ENCODE measurements at regions not wholly inside any gene's neighbourhood (a gene's known extent, or its start where the extent isn't known, plus 50 kb on each side); places are given as distances from the start of the nearest gene placed in this dataset.

DNA sequence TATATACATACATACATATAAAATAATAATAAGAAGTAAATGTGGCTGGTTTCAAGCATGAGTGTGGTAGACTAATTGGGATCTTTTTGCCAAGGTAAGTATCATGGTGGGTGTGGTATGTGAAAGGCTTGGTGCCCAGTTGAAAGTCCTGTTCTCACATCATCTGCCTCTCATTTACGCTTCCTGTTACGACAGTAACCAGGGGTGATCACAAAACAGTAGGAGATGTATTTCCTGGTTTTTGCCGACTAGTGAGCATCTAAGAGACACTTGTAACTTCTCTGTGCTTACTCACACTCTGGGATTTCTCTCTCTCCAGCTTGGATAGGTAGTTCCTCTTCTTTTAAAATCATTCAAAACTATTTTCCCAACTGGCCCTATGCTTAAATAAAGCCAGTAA is 1028.3 kb upstream of the NR2F2 start:
- Histone ChIP-seq H3K4me1 (ENCODE audit: insufficient read depth, low read length) (no peaks in the 10 kb centered on the region), H3K9ac (ENCODE audit: low read length) (no peak overlapping the region), H3K36me3 (ENCODE audit: insufficient read depth, low read length) (no peaks in the 10 kb centered on the region), H3K4me3 (ENCODE audit: low read depth in 1 of 2, low read length in 2 of 2) (no peak overlapping the region), H3K27ac (ENCODE audit: low read depth, low read length) (no peak overlapping the region), H3K9me3 (ENCODE audit: low read length) (no peaks in the 10 kb centered on the region), H3K27me3 (ENCODE audit: control insufficient read depth in 1 of 2, insufficient read depth in 2 of 2, low read length in 2 of 2) (no peaks in the 10 kb centered on the region)

DNA sequence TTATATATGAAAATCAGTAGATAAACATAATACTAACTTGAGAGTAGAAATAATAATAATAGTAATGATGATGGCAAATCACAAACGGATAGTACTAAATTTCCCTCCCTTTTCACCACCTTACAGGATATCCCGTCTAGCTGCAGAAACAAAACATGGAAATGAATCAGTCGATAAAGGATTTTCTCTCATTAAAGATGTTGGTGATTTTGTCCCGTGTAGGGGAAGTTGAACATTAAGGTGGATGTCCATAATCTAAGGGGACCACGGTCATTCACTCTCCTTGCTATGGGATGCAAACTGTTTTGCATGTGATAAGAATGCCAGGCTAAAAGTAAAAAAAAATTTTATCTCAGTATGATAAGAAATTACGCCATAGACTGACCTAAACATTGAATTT is 1027.7 kb upstream of the NR2F2 start:
- H3K4me1 ChIP-seq (ENCODE audit: insufficient read depth, low read length): no peaks in the 10 kb centered on the region
- H3K27ac ChIP-seq (ENCODE audit: low read depth, low read length): no peak overlapping the region
- H3K27me3 ChIP-seq (ENCODE audit: control insufficient read depth in 1 of 2, insufficient read depth in 2 of 2, low read length in 2 of 2): no peaks in the 10 kb centered on the region
- H3K36me3 ChIP-seq (ENCODE audit: insufficient read depth, low read length): no peaks in the 10 kb centered on the region
- no peak overlapping the region for H3K9ac ChIP-seq (ENCODE audit: low read length)
- H3K9me3 ChIP-seq (ENCODE audit: low read length): no peaks in the 10 kb centered on the region
- no peak overlapping the region for H3K4me3 ChIP-seq (ENCODE audit: low read depth in 1 of 2, low read length in 2 of 2)

DNA sequence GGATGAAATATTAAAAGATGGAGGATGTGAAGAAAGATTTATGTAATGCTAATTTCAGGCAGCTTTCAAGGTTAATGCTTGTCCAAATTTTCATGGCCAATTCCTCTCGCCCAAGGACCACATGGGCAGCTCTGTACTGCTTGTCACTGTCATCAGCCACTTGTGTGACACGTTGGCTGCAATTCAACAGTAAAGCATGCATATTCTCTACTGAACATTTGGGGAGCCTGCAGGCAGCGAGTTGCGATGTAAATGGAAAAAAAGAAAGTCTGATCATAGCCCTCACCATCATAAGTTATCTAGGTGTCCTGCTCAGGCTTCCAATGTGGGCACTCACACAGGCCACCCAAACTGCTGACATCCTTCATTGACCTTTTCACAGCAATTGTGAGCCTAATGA is 1026.8 kb upstream of the NR2F2 start:
- Histone ChIP-seq H3K27me3 (ENCODE audit: control insufficient read depth in 1 of 2, insufficient read depth in 2 of 2, low read length in 2 of 2) (no peaks in the 10 kb centered on the region), H3K4me3 (ENCODE audit: low read depth in 1 of 2, low read length in 2 of 2) (no peak overlapping the region), H3K9me3 (ENCODE audit: low read length) (no peaks in the 10 kb centered on the region), H3K27ac (ENCODE audit: low read depth, low read length) (peak overlapping the region; percentile 9), H3K4me1 (ENCODE audit: insufficient read depth, low read length) (no peaks in the 10 kb centered on the region), H3K36me3 (ENCODE audit: insufficient read depth, low read length) (no peaks in the 10 kb centered on the region), H3K9ac (ENCODE audit: low read length) (no peak overlapping the region)

DNA sequence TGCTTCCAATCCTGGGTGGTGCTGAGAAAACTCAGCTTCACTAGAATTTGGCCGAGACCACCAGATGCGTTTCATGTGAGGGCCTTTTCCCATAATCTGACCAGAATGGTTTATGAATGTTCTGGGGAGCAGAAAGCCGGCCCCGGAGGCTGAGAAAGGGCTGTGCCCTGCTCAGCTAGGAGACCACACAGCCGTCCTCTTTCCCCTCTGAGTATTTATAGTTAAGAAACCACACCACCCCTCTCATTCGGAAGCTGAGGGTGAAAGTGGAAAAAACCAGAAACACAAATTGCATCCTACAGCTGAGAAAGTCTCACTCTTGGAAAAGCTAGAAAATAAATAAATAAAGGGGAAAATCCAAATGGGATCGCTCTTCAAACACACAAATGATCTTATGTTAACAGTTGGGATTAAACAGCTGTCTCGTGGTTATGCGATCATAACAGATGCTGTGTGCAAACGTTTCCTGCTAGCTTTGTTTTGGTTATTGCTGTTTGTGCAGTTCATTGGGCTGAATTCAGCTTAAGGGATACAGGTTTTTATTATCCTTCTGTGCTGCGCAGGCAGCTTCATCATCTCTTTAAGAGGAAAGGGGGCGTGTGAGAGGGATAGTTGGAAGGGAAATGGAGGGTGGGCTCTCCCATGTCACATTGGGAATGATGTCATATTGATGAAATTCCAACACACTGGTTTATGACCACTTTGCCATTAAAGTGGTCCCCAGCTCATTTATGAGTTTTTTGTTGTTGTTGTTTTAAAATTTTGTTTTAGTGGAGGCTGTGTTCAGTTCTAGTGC is 1026.2 kb upstream of the NR2F2 start:
- Histone ChIP-seq H3K27me3 (ENCODE audit: control insufficient read depth in 1 of 2, insufficient read depth in 2 of 2, low read length in 2 of 2) (no peaks in the 10 kb centered on the region), H3K4me1 (ENCODE audit: insufficient read depth, low read length) (no peaks in the 10 kb centered on the region), H3K9me3 (ENCODE audit: low read length) (no peaks in the 10 kb centered on the region), H3K36me3 (ENCODE audit: insufficient read depth, low read length) (no peaks in the 10 kb centered on the region), H3K9ac (ENCODE audit: low read length) (no peak overlapping the region), H3K4me3 (ENCODE audit: low read depth in 1 of 2, low read length in 2 of 2) (no peak overlapping the region), H3K27ac (ENCODE audit: low read depth, low read length) (no peak overlapping the region)

DNA sequence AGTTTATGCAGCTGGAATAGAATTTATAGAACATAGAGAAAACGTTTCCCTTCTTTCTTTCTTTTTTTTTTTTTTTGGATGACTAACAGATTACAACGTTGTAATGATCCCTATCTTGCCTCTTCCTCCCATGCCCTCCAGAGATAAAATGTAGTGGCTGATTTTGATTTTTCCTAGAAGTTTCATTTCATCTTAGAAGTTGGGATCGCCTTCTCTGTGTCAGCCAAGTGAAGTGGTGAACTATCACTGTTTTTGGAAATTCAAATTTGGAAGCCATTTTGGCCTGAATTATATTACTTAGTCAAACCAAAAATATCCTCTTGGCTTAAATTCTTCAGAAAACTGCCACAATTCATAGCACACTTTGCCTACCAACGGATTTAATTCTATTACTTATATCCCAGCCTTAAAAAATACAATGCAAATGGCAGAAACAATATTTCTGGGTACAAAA is 1025.5 kb upstream of the NR2F2 start:
- no peaks in the 10 kb centered on the region for H3K27me3 ChIP-seq (ENCODE audit: control insufficient read depth in 1 of 2, insufficient read depth in 2 of 2, low read length in 2 of 2)
- H3K36me3 ChIP-seq (ENCODE audit: insufficient read depth, low read length): no peaks in the 10 kb centered on the region
- no peak overlapping the region for H3K9ac ChIP-seq (ENCODE audit: low read length)
- no peak overlapping the region for H3K4me3 ChIP-seq (ENCODE audit: low read depth in 1 of 2, low read length in 2 of 2)
- no peaks in the 10 kb centered on the region for H3K9me3 ChIP-seq (ENCODE audit: low read length)
- peak overlapping the region; percentile 12 for H3K27ac ChIP-seq (ENCODE audit: low read depth, low read length)
- no peaks in the 10 kb centered on the region for H3K4me1 ChIP-seq (ENCODE audit: insufficient read depth, low read length)

DNA sequence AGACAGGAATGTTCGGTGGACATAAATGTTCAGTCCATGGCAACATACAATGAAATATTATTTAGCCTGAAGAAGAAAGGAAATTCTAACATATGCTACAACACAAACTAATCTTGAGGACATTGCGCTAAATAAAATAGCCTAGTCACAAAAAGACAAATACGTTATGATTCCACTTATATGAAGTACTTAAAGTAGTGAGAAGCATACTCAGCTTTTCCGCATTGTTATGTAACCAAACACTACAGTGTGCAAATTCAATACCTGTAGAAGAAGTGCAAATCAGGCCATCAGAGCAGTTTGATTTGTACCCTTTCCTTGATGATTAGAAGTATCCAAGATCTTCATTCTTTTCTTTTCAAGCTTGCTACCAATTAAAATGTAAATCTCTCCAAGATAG is 1023.4 kb upstream of the NR2F2 start:
- H3K4me3 ChIP-seq (ENCODE audit: low read depth in 1 of 2, low read length in 2 of 2): no peak overlapping the region
- H3K27me3 ChIP-seq (ENCODE audit: control insufficient read depth in 1 of 2, insufficient read depth in 2 of 2, low read length in 2 of 2): no peaks in the 10 kb centered on the region
- no peaks in the 10 kb centered on the region for H3K9me3 ChIP-seq (ENCODE audit: low read length)
- no peaks in the 10 kb centered on the region for H3K36me3 ChIP-seq (ENCODE audit: insufficient read depth, low read length)
- no peak overlapping the region for H3K27ac ChIP-seq (ENCODE audit: low read depth, low read length)
- H3K4me1 ChIP-seq (ENCODE audit: insufficient read depth, low read length): no peaks in the 10 kb centered on the region
- H3K9ac ChIP-seq (ENCODE audit: low read length): no peak overlapping the region

DNA sequence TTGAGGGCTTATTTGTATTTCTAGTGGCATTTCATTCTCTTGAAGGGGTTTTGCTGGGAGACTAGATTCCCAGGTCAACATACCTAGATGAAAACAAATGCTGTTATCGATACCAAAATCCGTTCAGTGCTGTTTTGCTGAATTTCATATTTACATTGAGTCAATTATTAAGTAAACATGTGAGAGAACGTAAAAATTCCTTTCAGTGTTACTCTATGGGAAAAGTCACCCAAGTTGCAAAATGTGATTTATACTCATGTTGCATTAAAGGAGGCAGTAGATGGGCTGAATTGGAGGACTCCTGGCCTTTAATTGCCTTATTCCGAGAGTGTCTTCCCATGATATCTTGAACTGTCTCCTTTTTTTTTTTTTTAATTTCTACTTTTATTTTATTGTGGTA is 1011.3 kb upstream of the NR2F2 start:
- Histone ChIP-seq H3K36me3 (ENCODE audit: insufficient read depth, low read length) (no peaks in the 10 kb centered on the region), H3K27me3 (ENCODE audit: control insufficient read depth in 1 of 2, insufficient read depth in 2 of 2, low read length in 2 of 2) (no peaks in the 10 kb centered on the region), H3K9ac (ENCODE audit: low read length) (no peak overlapping the region), H3K9me3 (ENCODE audit: low read length) (no peaks in the 10 kb centered on the region), H3K4me3 (ENCODE audit: low read depth in 1 of 2, low read length in 2 of 2) (no peak overlapping the region), H3K27ac (ENCODE audit: low read depth, low read length) (no peak overlapping the region), H3K4me1 (ENCODE audit: insufficient read depth, low read length) (no peaks in the 10 kb centered on the region)

DNA sequence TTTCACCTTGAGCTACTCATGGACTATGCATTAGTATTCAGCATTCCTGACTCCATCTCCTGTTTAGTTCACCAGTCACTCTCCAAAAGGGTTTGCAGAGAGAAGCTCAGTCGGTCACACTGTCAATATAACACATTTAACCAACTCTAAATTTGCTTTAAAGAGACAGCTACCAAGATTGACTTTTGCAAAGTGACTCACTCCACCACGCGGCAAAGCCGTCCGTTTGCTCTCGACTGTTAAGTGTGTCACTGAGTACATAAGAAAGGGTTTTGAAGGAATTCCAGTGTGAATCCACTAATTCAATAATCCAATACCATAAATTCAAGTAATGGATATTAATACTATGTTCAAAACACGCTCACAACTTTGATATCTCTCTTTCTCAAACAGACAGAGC is 1006.7 kb upstream of the NR2F2 start:
- no peak overlapping the region for H3K4me3 ChIP-seq (ENCODE audit: low read depth in 1 of 2, low read length in 2 of 2)
- H3K27me3 ChIP-seq (ENCODE audit: control insufficient read depth in 1 of 2, insufficient read depth in 2 of 2, low read length in 2 of 2): peaks cover 0 to 7% of the 10 kb centered on the region in 2 donors
- no peak overlapping the region for H3K9ac ChIP-seq (ENCODE audit: low read length)
- no peaks in the 10 kb centered on the region for H3K36me3 ChIP-seq (ENCODE audit: insufficient read depth, low read length)
- no peaks in the 10 kb centered on the region for H3K4me1 ChIP-seq (ENCODE audit: insufficient read depth, low read length)
- no peak overlapping the region for H3K27ac ChIP-seq (ENCODE audit: low read depth, low read length)
- no peaks in the 10 kb centered on the region for H3K9me3 ChIP-seq (ENCODE audit: low read length)

DNA sequence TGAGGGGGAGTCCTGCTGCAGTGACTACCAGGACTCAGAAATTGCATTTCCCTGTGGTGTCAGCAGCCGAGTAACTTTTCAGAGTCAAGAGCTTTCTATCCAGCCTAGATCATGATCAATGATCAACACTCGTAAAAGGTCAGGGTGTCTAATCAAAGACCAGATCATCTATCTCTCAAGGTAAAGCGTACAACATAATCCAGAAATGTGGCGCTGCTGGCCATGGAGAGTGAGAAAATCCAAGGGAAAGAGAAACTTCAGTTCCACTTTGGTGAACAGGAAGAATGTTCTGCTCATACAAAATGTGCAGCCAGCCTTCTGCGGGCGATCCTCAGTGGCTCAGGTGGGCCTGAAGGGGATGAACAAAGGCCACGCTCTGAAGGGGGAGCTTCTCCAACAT is 1005.8 kb upstream of the NR2F2 start:
- Histone ChIP-seq H3K27me3 (ENCODE audit: control insufficient read depth in 1 of 2, insufficient read depth in 2 of 2, low read length in 2 of 2) (peaks cover 0 to 7% of the 10 kb centered on the region in 2 donors), H3K4me3 (ENCODE audit: low read depth in 1 of 2, low read length in 2 of 2) (no peak overlapping the region), H3K9me3 (ENCODE audit: low read length) (no peaks in the 10 kb centered on the region), H3K4me1 (ENCODE audit: insufficient read depth, low read length) (no peaks in the 10 kb centered on the region), H3K9ac (ENCODE audit: low read length) (no peak overlapping the region), H3K36me3 (ENCODE audit: insufficient read depth, low read length) (no peaks in the 10 kb centered on the region), H3K27ac (ENCODE audit: low read depth, low read length) (no peak overlapping the region)

DNA sequence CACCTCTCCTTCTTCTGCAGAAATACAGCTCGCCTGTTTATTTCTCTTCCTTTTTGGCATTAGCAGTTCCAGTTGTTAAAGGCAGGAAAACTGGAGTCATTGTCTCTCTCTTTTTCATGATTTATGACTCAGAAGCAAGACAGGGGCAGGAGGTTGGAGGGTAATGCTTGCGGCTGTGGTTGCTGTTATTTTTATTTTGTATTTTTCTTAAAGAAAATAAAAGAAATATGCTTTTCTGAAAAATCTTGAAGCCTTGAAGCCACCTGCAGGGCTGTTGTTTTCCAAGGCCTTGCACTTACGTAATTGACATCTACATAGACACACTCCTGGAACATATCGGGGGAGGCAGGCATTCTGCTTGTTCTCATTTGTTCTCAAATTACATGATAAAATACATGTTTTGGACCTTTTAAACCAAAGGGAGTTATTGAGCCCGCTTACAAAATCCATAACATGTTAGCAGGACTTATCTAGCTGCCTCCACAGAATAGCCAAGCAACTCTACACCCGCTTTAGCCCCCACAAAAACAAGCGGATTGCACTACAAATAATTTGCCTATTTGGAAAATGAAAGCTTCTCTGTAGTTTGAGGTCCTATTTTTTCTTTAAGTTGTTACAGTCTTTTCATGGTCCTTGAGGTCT is 1004.6 kb upstream of the NR2F2 start:
- H3K36me3 ChIP-seq (ENCODE audit: insufficient read depth, low read length): no peaks in the 10 kb centered on the region
- peaks cover 0 to 7% of the 10 kb centered on the region in 2 donors for H3K27me3 ChIP-seq (ENCODE audit: control insufficient read depth in 1 of 2, insufficient read depth in 2 of 2, low read length in 2 of 2)
- no peak overlapping the region for H3K9ac ChIP-seq (ENCODE audit: low read length)
- H3K27ac ChIP-seq (ENCODE audit: low read depth, low read length): no peak overlapping the region
- H3K4me3 ChIP-seq (ENCODE audit: low read depth in 1 of 2, low read length in 2 of 2): no peak overlapping the region
- no peaks in the 10 kb centered on the region for H3K9me3 ChIP-seq (ENCODE audit: low read length)
- no peaks in the 10 kb centered on the region for H3K4me1 ChIP-seq (ENCODE audit: insufficient read depth, low read length)

DNA sequence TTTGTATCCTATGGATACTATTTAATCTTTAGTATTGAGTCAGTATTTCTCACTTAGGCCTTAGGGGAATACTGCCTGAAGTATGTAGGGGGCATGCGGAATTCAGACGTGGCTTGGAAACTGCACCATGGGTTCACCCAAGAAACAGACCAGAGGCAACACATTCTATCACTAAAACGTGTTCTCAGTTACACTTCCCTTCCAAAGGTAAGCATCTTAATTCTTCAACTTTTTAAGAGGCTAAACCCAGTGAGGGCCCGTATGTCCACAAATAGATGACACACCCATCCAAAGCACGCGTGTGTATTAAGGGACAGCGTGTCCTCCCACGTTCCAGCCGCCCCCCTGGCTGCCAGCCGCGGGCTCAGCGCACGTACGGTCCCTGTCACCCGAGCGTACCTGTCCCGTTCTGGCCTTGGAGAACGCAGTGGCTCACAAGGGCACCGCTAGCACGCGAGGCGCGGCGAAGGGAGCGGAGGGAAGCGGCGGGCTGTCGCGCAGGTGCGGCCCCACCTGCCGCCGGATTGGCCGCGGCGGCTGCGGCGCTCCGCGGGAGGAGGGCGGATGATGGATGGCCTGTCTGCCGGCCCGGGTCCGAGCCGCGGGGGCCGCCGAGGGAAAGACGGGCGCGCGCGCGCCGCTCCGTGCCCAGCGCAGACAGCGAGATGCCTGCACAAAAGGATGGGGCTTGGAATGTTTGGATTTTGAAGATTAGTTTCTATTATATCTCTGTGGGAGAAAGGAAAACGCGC is 1003.9 kb upstream of the NR2F2 start:
- Histone ChIP-seq H3K4me3 (ENCODE audit: low read depth in 1 of 2, low read length in 2 of 2) (peak overlapping the region; percentile 18 to 45), H3K9me3 (ENCODE audit: low read length) (no peaks in the 10 kb centered on the region), H3K9ac (ENCODE audit: low read length) (no peak overlapping the region), H3K27ac (ENCODE audit: low read depth, low read length) (peak overlapping the region; percentile 10), H3K36me3 (ENCODE audit: insufficient read depth, low read length) (no peaks in the 10 kb centered on the region), H3K27me3 (ENCODE audit: control insufficient read depth in 1 of 2, insufficient read depth in 2 of 2, low read length in 2 of 2) (peaks cover 0 to 7% of the 10 kb centered on the region in 2 donors), H3K4me1 (ENCODE audit: insufficient read depth, low read length) (no peaks in the 10 kb centered on the region)

Data from muscle layer of colon (tissue), 2 donors.